ENCODE measurements at regions not wholly inside any gene's neighbourhood (a gene's known extent, or its start where the extent isn't known, plus 50 kb on each side); places are given as distances from the start of the nearest gene placed in this dataset.

GRCh38 chr5:51678330-51678729, 295.1 kb downstream of the ISL1 start:
- H3K36me3 ChIP-seq (ENCODE audit: control insufficient read depth, insufficient read depth, low read length): no peaks in the 10 kb centered on the region
- no peak for DNase-seq (ENCODE audit: extremely low read depth, insufficient read length)
- H3K4me3 ChIP-seq (replicated peaks; ENCODE audit: low read depth, low read length): no peak overlapping the region
- no peak for TF ChIP-seq CTCF (IDR thresholded peaks at IDR 0.05; ENCODE audit: insufficient read depth, low read length, poor library complexity, severe bottlenecking)
- H3K27me3 ChIP-seq (replicated peaks; ENCODE audit: control insufficient read depth, insufficient read depth, low read length): no peaks in the 10 kb centered on the region

- no peak for TF ChIP-seq CTCF (IDR thresholded peaks at IDR 0.05; ENCODE audit: insufficient read depth, low read length, poor library complexity, severe bottlenecking)
- no peak for DNase-seq (ENCODE audit: extremely low read depth, insufficient read length)
- H3K4me3 ChIP-seq (replicated peaks; ENCODE audit: low read depth, low read length): no peak overlapping the region
- no peaks in the 10 kb centered on the region for H3K27me3 ChIP-seq (replicated peaks; ENCODE audit: control insufficient read depth, insufficient read depth, low read length)
- no peaks in the 10 kb centered on the region for H3K36me3 ChIP-seq (ENCODE audit: control insufficient read depth, insufficient read depth, low read length)
These were observed 296.0 kb downstream of the ISL1 start for GRCh38 chr5:51679286-51679685.

GRCh38 chr5:51684794-51685355, 301.6 kb downstream of the ISL1 start:
- Histone ChIP-seq H3K4me3 (replicated peaks; ENCODE audit: low read depth, low read length) (no peak overlapping the region), H3K27me3 (replicated peaks; ENCODE audit: control insufficient read depth, insufficient read depth, low read length) (no peaks in the 10 kb centered on the region), H3K36me3 (ENCODE audit: control insufficient read depth, insufficient read depth, low read length) (no peaks in the 10 kb centered on the region)
- DNase-seq (ENCODE audit: extremely low read depth, insufficient read length): no peak
- no peak for TF ChIP-seq CTCF (IDR thresholded peaks at IDR 0.05; ENCODE audit: insufficient read depth, low read length, poor library complexity, severe bottlenecking)

GRCh38 chr5:51685419-51685818, 302.2 kb downstream of the ISL1 start:
- no peak for DNase-seq (ENCODE audit: extremely low read depth, insufficient read length)
- no peak for TF ChIP-seq CTCF (IDR thresholded peaks at IDR 0.05; ENCODE audit: insufficient read depth, low read length, poor library complexity, severe bottlenecking)
- Histone ChIP-seq H3K27me3 (replicated peaks; ENCODE audit: control insufficient read depth, insufficient read depth, low read length) (no peaks in the 10 kb centered on the region), H3K4me3 (replicated peaks; ENCODE audit: low read depth, low read length) (no peak overlapping the region), H3K36me3 (ENCODE audit: control insufficient read depth, insufficient read depth, low read length) (no peaks in the 10 kb centered on the region)

GRCh38 chr5:51686622-51687021, 303.4 kb downstream of the ISL1 start:
- DNase-seq (ENCODE audit: extremely low read depth, insufficient read length): no peak
- Histone ChIP-seq H3K27me3 (replicated peaks; ENCODE audit: control insufficient read depth, insufficient read depth, low read length) (no peaks in the 10 kb centered on the region), H3K36me3 (ENCODE audit: control insufficient read depth, insufficient read depth, low read length) (no peaks in the 10 kb centered on the region), H3K4me3 (replicated peaks; ENCODE audit: low read depth, low read length) (no peak overlapping the region)
- no peak for TF ChIP-seq CTCF (IDR thresholded peaks at IDR 0.05; ENCODE audit: insufficient read depth, low read length, poor library complexity, severe bottlenecking)

- H3K36me3 ChIP-seq (ENCODE audit: control insufficient read depth, insufficient read depth, low read length): no peaks in the 10 kb centered on the region
- no peak for TF ChIP-seq CTCF (IDR thresholded peaks at IDR 0.05; ENCODE audit: insufficient read depth, low read length, poor library complexity, severe bottlenecking)
- no peak overlapping the region for H3K4me3 ChIP-seq (replicated peaks; ENCODE audit: low read depth, low read length)
- H3K27me3 ChIP-seq (replicated peaks; ENCODE audit: control insufficient read depth, insufficient read depth, low read length): no peaks in the 10 kb centered on the region
- no peak for DNase-seq (ENCODE audit: extremely low read depth, insufficient read length)
These were observed 308.4 kb downstream of the ISL1 start for GRCh38 chr5:51691538-51692079.

Data from GM06990 (cell line).